Epithelial cell of prostate (primary cell): ENCODE measurements at regions not wholly inside any gene's neighbourhood (a gene's known extent, or its start where the extent isn't known, plus 50 kb on each side); places are given as distances from the start of the nearest gene placed in this dataset.

Experiments used
- DNase-seq: peaks from one replicate; pipeline ENCODE4 v3.0.0-alpha.2; 2011; ENCODE audit warnings: low read depth, low spot score
- H3K27ac ChIP-seq: fragments of 450-650 bp; 2 replicates; pipeline ENCODE4 v1.5.1; 2017; ENCODE audit warnings: mild to moderate bottlenecking

- DNase-seq, result no peak
- no peak overlapping the region for H3K27ac ChIP-seq
These were observed 690.1 kb downstream of the CDH18 start for GRCh38 chr5:19297934-19298333.

- H3K27ac ChIP-seq, result no peak overlapping the region
- DNase-seq, result no peak
These were observed 686.7 kb downstream of the CDH18 start for GRCh38 chr5:19301271-19301670.

GRCh38 chr5:19314840-19315239, 673.2 kb downstream of the CDH18 start:
- H3K27ac ChIP-seq, result peak overlapping the region; percentile 53
- peak; percentile 91 for DNase-seq

GRCh38 chr5:19319252-19319651, 668.7 kb downstream of the CDH18 start:
- no peak overlapping the region for H3K27ac ChIP-seq
- DNase-seq, result no peak

GRCh38 chr5:19322716-19323485, 665.1 kb downstream of the CDH18 start:
- H3K27ac ChIP-seq, result peak overlapping the region; percentile 54
- DNase-seq, result peak; percentile 77

- no peak for DNase-seq
- no peak overlapping the region for H3K27ac ChIP-seq
These were observed 653.7 kb downstream of the CDH18 start for GRCh38 chr5:19334278-19334677.

GRCh38 chr5:19342942-19343341, 645.1 kb downstream of the CDH18 start:
- no peak for DNase-seq
- H3K27ac ChIP-seq, result no peak overlapping the region

- no peak for DNase-seq
- H3K27ac ChIP-seq, result no peak overlapping the region
These were observed 635.9 kb downstream of the CDH18 start for GRCh38 chr5:19352120-19352519.

- no peak for DNase-seq
- no peak overlapping the region for H3K27ac ChIP-seq
These were observed 619.0 kb downstream of the CDH18 start for GRCh38 chr5:19369048-19369447.

- no peak for DNase-seq
- H3K27ac ChIP-seq, result no peak overlapping the region
These were observed 618.4 kb downstream of the CDH18 start for GRCh38 chr5:19369561-19369960.

GRCh38 chr5:19370655-19371386, 617.2 kb downstream of the CDH18 start:
- no peak for DNase-seq

GRCh38 chr5:19388391-19388790, 599.6 kb downstream of the CDH18 start:
- no peak for DNase-seq

More at GRCh38 chr5:19370655-19371386, 617.2 kb downstream of the CDH18 start:
- H3K27ac ChIP-seq, result no peak overlapping the region

GRCh38 chr5:19401032-19401431, 587.0 kb downstream of the CDH18 start:
- no peak for DNase-seq
- no peak overlapping the region for H3K27ac ChIP-seq

More at GRCh38 chr5:19388391-19388790, 599.6 kb downstream of the CDH18 start:
- H3K27ac ChIP-seq, result no peak overlapping the region

- no peak overlapping the region for H3K27ac ChIP-seq
- no peak for DNase-seq
These were observed 581.2 kb downstream of the CDH18 start for GRCh38 chr5:19406576-19407365.

GRCh38 chr5:19408149-19408548, 579.9 kb downstream of the CDH18 start:
- no peak overlapping the region for H3K27ac ChIP-seq
- DNase-seq, result no peak

GRCh38 chr5:19411936-19412335, 576.1 kb downstream of the CDH18 start:
- no peak for DNase-seq
- no peak overlapping the region for H3K27ac ChIP-seq
